Activated CD8-positive, alpha-beta memory T cell treated with anti-CD3 and anti-CD28 coated beads for 4 hours (primary cell): ENCODE measurements at regions not wholly inside any gene's neighbourhood (a gene's known extent, or its start where the extent isn't known, plus 50 kb on each side); places are given as distances from the start of the nearest gene placed in this dataset.

Source experiments
- DNase-seq, 2 donors: peaks; one replicate each; pipeline ENCODE4 v3.0.0-alpha.2; 2020; ENCODE audit warnings: low read depth in 2 of 2

DNA sequence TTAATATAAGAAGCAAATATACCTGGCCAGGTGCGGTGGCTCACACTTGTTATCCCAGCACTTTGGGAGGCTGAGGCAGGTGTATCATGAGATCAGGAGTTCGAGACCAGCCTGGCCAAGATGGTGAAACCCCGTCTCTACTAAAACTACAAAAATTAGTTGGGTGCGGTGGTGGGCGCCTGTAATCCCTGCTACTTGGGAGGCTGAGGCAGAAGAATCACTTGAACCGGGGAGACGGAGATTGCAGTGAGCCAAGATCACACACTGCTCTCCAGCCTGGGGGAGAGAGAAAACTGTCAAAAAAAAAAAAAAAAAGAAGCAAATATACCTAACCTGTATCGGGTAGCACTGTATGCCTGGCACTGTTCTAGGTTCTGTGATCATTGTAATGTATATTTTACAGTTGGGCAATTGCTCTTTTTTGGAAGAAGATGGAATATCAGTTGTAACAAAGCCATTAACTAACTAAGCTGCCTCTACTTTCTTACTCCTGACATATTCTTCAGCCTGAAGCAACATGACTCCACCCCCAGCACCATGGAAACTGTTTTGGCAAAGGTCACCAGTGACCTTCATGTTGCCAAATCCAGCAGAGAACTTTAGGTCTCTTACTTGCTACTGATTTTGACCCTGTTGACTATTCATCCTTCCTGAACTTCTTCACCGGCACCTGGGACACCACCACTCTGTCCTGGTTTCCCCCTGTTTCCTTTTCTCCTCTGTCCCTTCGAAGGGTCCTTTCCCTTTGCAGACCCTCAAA lies 203.8 kb downstream of the RPLP1 start:
- no peak for DNase-seq

DNA sequence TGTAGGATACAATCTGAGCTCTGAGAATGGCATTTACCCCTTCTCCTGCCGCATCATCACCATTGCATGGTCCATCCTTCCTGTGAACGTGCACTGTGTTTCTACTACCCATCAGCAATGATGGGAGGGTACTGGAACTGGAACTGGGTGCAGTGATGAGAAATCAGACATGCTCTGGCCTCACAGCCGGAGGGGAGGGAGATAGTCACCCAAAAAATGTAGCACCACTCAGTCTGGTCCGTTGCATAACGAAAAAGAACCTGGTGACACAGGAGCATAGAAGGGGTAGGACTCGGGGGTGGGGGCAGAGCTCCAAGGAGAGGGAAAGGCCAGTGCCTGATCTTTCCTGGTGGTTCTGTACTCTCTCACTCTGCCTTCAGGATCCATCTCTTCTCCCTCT lies 205.0 kb downstream of the RPLP1 start:
- no peak for DNase-seq

DNA sequence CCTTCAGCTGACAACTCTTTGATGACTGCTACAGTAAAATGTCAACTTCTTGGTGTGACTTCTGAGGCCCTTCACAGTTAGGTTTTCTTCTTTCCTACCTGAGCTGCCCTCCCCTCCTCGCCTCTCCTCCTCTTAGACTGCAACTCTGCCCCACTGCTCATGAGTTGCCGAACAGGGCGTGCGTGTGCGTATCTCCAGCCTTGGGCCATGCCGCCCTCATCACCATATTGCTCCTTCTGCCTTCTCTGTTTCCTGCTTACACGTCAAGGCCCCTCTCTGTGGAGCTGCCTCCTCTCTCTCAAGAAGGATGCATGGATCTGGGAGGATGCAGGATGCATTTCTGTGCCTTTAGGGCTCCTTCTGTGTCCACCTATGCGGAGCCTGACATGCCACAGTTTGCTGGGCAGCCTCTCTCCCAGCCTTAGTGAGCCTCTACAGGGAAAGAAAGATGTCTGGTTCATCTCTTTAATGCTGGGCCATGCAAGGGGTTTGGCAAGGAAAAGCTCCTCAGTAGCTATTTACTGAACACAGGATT lies 205.9 kb downstream of the RPLP1 start:
- no peak for DNase-seq

DNA sequence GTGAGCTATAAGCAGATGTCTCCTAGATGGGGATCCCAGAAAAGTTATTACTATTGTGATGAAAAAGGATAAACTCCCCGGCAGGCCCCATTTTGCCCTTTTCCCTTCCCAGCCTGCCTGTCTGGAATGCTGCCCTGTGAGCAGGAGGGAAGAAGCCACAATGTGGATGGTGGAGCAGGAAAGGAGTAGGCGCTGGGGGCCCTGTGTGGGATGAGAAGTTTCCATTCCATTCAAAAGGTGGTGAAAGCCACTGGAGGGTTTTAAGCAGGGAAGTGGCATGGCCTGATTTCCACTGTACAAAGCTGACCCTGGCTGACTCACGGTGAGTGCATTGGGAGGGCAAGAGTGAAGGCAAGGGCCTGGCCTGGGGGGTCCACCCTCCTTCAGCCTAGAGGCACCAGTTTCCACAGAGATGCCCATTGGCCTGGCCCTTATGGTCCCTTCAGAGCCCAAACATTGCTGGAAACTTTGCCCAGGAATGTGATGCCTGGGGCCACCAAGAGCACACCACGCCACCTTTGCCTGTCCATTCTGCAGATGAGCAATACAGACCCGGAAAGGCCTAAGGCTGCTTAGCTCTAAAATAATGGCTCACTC lies 206.9 kb downstream of the RPLP1 start:
- no peak for DNase-seq

DNA sequence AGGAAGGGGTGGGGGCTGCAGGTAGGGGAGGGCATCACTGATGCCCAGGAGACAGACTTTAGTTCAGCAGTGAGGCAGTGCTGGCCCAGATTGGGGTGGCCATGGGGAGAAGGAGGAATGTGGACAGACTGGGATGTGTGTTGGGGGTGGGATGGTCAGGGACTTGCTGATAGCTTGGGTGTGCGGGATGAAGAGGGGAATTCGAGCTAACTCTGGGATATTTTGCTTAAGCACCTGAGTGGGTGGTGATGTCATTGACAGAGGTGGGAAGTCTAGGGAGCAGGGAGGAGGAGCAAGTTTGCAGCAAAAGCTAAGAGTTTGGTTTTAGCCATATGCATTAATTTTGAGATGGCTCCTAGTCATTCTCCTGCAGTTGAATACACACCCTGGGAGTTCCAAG lies 207.5 kb downstream of the RPLP1 start:
- DNase-seq: no peak

DNA sequence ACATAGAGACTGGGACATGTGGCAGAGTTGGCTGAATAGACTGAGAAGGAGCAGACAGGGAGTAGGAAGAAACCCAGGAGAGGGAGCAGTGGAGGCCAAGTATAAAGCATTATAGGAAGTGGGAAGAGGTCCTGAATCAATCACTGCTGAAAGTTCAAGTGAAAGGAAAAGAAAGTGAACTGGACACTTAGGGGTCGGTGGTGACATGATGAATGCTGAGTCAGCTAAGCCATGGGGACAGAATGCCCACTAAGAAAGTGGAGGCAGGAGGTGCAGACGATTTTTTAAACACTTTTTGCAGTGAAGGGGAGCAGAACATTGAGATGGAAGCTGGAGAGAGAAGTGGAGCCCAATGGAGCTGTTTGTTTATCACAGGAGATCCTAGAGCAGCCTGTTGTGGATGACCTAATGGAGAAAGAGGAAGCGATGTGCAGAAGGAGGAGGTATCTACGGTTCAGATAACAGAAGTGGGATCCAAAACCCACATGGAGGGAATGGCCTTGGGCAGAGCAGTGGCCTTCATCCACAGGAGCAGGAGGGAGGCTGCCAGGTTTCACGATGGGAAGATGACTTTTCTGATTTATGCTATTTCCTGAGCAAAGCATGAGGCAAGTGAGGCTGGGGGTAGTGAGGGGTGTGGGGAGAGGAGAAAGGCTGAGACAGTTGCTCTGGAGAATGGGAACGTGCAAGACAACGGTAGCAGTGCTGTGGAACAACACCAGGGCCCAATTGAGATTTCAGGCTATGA lies 208.2 kb downstream of the RPLP1 start:
- DNase-seq: no peak

DNA sequence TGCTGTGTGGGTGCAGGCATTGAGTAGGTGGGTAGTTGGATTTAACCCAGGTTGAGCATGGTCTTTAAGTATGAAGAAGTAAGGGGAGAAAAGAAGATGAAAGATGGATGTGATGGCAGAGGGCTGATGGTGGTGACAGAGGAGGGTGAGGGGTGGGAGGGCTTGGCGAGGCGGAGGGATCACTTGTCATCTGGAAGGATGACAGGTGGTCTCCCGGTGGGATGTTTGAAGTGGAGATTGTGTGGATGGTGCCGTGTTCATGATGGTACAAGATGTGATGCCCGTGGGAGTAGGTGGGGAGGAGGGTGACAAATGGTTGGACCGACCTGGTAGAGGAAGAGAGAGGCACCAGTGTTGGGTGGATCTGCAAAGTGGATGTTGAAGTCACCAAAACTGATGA lies 208.8 kb downstream of the RPLP1 start:
- no peak for DNase-seq

DNA sequence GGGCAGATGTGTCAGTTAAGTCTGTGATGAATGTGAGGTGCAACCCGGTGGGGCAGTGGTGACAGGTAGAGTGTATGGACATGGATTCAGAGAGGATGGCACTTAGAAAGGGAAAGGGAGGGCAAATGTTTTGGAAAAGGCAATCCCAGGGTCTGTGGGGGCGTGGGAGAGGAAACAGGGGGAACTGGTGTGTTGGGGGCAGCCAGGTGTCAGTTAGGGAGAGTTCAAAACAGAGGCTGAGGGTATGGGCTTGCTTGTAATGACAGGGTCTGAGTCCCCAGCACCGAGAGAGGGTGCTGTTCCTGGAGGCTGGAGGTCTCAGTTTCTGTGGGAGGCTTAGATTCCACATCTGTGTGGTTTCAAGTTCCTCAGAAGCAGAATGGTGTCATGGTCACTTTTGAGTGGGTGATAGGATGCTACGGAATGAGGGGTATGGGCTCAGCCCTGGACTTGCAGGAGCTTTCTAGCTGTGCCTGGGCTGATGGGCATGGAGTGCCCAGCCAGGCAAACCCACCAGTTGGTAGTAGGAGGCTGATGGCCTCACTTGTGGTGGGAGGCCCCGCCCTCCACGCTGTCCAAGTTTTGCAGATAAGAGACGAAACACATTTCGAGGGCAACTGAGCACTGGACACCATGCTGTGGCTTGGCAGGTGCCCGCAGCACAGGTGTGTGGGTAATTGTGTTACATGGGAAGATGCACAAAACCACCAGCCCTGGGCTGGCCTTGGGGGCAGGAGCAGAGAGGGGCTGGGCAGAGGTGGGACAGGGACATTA lies 209.4 kb downstream of the RPLP1 start:
- DNase-seq: no peak

DNA sequence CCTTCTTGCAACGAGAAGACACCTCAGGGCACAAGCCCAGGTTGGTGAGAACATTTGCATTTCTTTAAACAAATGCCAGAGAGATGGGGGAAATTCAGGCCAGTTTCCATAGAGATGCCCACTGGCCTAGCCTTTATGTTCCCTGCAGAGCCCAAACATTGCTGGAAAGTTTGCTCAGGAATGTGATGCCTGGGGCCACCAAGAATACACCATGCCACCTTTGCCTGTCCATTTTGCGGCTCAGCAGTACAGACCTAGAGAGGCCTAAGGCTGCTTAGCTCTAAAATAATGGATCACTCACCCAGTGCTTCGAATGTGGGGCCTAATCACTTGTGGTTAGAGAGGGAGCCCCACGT lies 210.0 kb downstream of the RPLP1 start:
- DNase-seq: no peak

DNA sequence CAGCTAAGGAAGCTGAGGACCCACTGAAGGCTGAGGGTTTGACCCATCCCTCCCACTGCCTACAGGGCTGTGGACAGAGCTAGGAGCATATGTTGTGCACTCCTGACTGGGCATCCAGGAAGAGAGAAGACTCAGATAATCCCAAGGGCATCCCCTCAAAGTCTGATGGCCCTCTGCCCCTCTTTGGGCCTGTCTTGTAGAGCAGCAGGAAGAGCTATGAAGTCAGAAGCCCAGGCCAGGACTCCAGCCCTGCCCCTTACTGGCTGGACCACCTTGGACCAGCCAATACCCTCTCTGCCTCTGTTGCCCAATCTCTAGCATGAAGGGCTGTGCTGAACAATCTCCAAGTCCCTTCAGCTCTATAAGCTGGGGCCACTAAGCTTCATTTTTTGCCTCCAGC lies 210.8 kb downstream of the RPLP1 start:
- DNase-seq: no peak

DNA sequence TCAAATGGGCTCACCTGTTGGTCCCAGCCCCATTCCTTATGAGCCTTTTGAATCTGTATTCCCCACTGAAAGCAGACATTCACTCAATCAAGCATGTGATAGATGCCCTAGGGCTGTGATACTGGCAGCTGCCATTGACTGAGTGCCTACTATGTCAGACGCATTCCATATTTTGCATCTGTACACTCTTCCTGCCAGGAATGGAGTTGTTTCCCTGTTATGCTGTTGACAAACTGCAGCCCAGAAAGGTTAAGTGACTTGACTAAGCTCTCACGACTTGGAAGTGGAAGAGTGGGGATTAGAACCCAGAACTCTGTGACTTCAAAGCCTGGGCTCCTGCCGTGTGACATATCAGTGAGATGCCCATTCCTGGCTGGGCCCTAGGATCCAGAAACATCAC lies 211.4 kb downstream of the RPLP1 start:
- DNase-seq: no peak

DNA sequence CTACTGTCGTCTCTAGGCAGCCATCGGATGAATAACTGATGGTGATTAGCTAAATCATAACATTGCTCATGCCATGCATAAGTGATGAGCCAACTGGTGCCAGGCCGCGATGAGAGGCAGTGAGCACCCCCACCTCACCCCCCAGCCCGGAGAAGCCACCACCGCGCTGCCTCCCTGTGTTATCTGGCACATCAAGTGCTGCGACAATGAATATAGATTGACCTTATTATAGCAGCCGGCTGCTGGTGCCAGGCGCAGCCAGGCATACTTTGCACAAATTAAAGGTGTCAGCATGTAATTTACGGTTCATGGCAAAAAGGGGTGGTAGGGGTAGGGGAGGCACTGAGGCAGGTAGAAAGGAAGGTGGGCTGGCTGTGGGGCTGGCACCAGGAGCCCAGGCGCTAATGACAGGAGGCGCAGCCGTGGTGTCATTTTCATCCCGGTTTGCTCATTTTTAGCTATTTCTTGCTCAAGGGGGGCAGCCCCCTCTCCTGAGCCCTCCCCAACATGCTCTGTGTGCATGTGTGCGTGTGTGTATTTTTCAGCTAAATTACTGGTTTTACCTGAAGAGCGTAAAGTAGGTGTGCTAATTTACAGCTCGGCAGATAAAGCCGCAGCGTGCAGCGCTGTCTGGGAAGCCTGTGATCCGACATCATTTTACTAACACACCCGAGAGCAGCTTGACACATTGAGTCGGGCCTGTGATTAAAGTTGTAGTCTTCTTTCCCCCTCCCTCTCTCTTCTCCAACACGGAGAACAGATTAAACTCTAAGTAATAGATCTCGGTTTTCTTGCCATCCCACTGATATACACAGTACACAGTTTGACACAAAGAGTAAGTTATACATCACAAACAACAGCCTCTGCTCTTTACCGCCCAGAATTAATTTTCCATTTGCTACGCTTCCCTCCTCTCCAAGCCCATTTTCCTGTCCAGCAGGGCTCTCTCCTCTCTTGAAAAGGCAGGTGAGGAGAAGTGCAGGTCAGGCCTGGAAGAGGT lies 212.3 kb downstream of the RPLP1 start:
- DNase-seq: no peak

DNA sequence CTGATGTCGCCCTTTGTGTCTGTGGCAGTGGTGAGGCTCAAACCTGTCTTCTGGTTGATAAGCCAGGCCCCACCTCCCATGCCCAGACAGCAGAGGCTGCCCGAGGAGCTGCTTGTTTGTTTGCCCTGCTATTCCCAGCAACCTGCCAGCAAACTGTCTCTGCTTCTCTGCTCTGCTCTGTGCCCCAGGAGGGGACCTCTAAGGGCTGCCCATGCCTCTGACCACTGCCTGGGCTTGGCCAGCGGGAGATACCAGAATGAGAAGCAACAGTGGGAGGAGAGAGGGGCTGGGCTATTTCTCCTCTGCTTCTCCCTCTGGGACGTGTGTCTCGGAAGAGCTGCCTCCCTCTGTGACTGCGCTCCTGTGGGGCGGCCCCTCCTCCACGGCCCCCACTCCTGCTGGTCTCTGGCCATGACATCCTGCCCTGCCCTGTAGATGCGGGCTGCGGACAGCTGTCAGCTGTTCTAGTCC lies 213.1 kb downstream of the RPLP1 start:
- DNase-seq: no peak

DNA sequence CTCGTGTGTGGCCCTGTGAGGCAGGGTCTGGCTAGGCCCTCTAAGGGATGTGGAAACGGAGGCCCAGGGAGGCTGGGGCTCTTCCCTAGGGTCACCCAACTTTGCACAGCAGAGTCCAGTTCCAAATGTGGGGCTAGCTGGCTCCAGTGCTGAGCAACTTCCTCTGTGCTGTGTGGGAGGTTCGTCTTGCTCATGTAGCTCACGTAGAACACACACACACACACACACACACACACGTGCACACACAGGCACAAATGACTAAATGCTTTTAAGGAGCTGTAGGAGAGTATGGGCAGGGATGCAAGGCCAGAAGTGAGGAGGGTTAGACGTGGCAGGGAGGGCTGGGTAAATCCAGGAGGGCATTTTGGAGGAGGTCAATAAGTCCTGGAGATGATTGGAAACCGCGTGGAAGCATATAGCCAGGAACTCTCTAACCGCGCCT lies 213.8 kb downstream of the RPLP1 start:
- DNase-seq: no peak

DNA sequence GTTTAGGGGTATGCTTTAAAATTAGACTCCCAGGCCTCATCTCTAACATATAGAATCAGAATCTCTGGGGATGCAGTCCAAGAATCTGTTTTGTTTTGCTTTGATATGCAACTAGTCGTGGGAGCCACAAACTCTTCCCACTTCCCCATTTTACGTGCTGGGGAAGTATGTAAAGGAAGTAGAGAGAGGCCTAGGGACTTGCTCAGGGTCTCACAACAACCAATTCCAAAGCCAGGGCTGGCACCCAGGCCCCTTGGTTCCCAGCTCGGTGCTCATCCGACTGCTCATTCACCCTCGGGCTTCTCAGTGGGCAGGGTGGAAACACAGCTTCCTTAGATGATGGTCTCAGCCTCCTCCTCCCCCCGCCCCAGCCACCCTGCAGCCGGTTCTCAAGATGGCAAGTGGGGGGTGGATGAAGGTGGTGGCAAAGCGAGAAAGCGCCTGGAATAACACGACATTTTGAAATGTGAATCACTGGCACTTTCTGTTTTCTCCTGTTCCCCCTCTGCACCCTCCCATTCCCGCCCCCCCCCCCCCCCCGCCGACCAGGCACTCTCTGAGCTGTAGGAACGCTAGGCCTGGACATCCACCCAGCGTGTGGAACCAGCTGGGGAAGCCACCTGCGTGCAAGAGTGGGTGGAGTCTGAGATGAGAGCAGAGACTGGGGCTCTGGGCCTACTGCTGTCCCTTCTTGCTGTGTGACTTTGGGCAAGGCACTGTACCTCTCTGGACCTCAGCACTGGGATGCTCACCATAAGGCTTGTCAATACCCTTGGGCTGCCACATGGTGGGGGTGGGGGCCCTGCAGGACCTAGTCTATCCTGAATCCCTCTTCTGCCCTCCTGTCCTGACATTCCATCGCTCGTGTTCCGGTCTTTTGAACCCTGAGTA lies 214.5 kb downstream of the RPLP1 start:
- no peak for DNase-seq

DNA sequence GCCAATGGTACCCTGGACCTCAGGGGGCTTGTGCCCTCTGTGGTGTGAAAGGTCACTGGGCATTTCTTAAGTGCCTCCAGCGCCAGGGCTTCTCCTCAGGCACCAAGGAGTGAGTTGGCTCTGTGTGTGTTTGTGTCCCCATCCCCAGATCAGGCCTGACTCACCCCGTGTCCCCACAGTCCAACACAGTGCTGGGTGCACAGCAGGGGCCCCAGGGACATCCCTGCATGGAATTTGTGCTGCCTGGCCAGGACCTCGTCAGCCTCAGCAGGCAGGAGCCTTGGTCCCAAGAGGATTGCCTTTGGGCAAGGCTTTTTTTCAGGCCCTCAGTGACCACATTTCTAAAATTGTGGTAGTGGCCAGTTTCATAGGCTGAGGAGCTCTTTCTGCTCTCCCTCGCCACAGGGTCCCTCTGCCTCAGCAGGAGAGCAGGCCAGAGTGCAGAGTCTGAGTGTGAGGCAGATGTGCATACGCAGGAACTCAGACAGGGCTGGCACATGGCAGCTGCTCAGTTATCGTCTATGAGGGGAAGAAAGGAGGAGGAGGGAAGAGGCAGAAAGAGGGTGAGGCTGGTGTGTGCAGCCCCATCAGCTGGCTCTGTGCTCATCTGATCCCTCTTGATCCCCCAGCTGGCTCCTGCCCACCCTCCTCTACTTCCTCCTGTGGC lies 215.6 kb downstream of the RPLP1 start:
- no peak for DNase-seq

DNA sequence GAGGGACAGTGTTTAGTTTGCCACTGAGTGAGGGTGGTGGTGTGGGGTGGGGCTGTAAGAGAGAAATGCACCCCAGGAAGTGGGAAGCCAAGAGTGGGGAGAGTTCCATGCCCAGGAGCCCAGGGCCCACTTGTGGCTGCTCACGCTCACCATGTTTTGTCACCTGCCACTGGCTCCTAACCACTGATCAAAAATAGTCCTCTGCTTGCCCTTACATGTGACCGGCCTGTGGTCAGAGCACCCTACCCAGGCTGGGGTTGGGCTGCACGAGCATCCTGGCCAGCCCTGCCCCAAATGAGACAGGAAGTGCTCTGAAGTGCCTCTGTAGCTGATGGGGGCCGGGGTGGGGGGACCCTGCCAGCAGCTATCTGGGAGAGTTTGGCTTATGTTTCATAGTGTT lies 216.3 kb downstream of the RPLP1 start:
- DNase-seq: peak; percentile 19

DNA sequence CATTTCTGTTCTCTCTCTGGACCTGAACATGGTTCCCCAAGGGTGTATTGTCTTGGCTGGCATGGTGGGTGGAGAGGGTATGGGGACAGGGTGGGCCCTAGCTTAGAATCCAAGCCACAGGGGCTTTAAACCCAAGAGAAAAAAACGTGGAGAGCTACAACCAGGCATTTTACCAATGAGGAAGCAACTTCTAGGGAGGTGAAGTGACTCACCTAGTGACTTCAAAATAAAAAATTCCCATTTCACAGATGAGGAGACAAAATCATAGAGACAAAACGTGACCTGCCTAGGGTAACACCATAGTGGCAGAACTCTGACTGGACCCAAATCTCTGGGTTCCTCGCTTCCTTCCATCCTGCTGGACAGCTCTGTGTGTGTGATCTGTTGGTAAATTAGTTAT lies 216.8 kb downstream of the RPLP1 start:
- no peak for DNase-seq

DNA sequence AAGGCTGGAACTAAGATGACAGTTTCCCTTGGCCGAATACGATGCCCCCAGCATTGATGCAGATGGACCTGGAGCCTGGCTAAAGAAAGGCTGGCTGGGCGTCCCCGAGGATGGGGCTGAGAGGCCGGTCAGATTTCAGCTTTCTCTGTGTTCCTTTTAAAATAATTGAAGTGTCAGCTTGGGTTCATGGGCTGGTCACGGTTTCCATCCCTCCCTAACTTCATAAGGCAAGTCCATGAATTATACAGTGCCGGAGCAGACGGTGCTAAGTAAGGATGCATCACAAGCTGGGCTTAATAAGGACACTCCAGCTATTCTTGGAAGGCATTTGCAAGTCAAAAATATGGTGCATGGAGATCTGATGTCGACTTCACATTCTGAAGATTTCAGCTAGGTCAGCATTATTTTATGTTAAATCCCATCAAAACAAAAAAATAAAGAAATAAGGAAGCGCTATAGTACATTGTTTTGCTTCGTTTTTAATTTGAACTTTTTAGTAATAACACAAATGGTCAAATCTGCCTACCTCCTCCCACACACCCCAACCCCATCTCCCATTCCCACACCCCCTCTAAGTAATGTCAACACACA lies 220.8 kb downstream of the RPLP1 start:
- no peak for DNase-seq
